CD14-positive monocyte (primary cell): ENCODE measurements at regions not wholly inside any gene's neighbourhood (a gene's known extent, or its start where the extent isn't known, plus 50 kb on each side); places are given as distances from the start of the nearest gene placed in this dataset.

Source experiments
- DNase-seq, 3 donors: peaks; one replicate each; pipeline ENCODE4 v3.0.0-alpha.2; 2011 to 2022
- H2AFZ ChIP-seq: 2 replicates; pipeline ENCODE4 v1.6.0; 2012; ENCODE audit warnings: mild to moderate bottlenecking, low read depth, low read length, inconsistent platforms; ENCODE audit not compliant: insufficient read depth, poor library complexity, severe bottlenecking
- H3K27ac ChIP-seq, 2 donors: 1 replicate in 1 of 2; 2 replicates in 1 of 2; pipeline ENCODE4 v1.5.1; 2012 to 2013; ENCODE audit warnings: low read length in 2 of 2, control low read depth in 1 of 2, inconsistent platforms in 1 of 2, low read depth in 1 of 2, mild to moderate bottlenecking in 1 of 2
- H3K27me3 ChIP-seq, 2 donors: one replicate each; pipeline versions ENCODE4 v1.6.0 to v1.6.1; 2011 to 2013; ENCODE audit warnings: low read length in 2 of 2; ENCODE audit not compliant: control insufficient read depth in 2 of 2, insufficient read depth in 2 of 2
- H3K36me3 ChIP-seq, 2 donors: replicated peaks in 1 of 2; 1 replicate in 1 of 2; 2 replicates in 1 of 2; pipeline versions ENCODE4 v1.5.1 to v1.6.1; 2012 to 2013; ENCODE audit warnings: low read length in 2 of 2, control low read depth in 1 of 2, inconsistent platforms in 1 of 2, mild to moderate bottlenecking in 1 of 2; ENCODE audit not compliant: insufficient read depth in 2 of 2, control insufficient read depth in 1 of 2
- H3K4me1 ChIP-seq, 2 donors: 1 replicate in 1 of 2; 2 replicates in 1 of 2; pipeline versions ENCODE4 v1.5.1 to v1.6.1; 2012 to 2013; ENCODE audit warnings: low read length in 2 of 2, control low read depth in 1 of 2, inconsistent platforms in 1 of 2, mild to moderate bottlenecking in 1 of 2, moderate library complexity in 1 of 2; ENCODE audit not compliant: insufficient read depth in 2 of 2, control insufficient read depth in 1 of 2
- H3K4me2 ChIP-seq: replicated peaks from 2 replicates; pipeline ENCODE3; 2012; ENCODE audit warnings: low read length, moderate library complexity, mild to moderate bottlenecking; ENCODE audit not compliant: poor library complexity, severe bottlenecking; ENCODE audit errors: extremely low read depth
- H3K4me3 ChIP-seq, 3 experiments: fragments of 200-600 bp in 1 of 3; sonication (generic) in 1 of 3; replicated peaks in 1 of 3; 1 replicate in 2 of 3; 2 replicates in 1 of 3; pipeline ENCODE4 v1.5.1; 2011 to 2013; ENCODE audit warnings: low read length in 3 of 3, mild to moderate bottlenecking in 3 of 3, control low read depth in 2 of 3, low read depth in 2 of 3, inconsistent platforms in 1 of 3, moderate library complexity in 1 of 3
- H3K79me2 ChIP-seq: 2 replicates; pipeline ENCODE4 v1.6.0; 2012; ENCODE audit warnings: mild to moderate bottlenecking, control low read depth, inconsistent platforms, low read length, moderate library complexity; ENCODE audit not compliant: insufficient read depth
- H3K9ac ChIP-seq: 2 replicates; pipeline ENCODE4 v1.6.0; 2017; ENCODE audit warnings: low read length, mild to moderate bottlenecking; ENCODE audit not compliant: insufficient read depth, poor library complexity, severe bottlenecking
- H3K9me3 ChIP-seq, 2 donors: replicated peaks in 1 of 2; 1 replicate in 1 of 2; 2 replicates in 1 of 2; pipeline versions ENCODE4 v1.5.1 to v1.6.1; 2012 to 2013; ENCODE audit warnings: low read length in 2 of 2, control low read depth in 1 of 2; ENCODE audit not compliant: control insufficient read depth in 1 of 2, insufficient read depth in 1 of 2
- H4K20me1 ChIP-seq: 2 replicates; pipeline ENCODE4 v1.6.0; 2012; ENCODE audit warnings: mild to moderate bottlenecking, low read length, control low read depth, moderate library complexity; ENCODE audit not compliant: insufficient read depth
- H3K27ac Mint-ChIP-seq, 7 donors: one replicate each; pipeline ENCODE4 v1.8.0; 2020; ENCODE audit warnings: mild to moderate bottlenecking in 7 of 7, mixed read lengths in 7 of 7, moderate library complexity in 6 of 7, inconsistent platforms in 2 of 7
- H3K27me3 Mint-ChIP-seq, 3 donors: one replicate each; pipeline ENCODE4 v1.8.0; 2021 to 2022; ENCODE audit warnings: low read depth in 3 of 3, mild to moderate bottlenecking in 3 of 3, mixed read lengths in 3 of 3, moderate library complexity in 3 of 3, inconsistent platforms in 1 of 3
- H3K36me3 Mint-ChIP-seq, 2 donors: one replicate each; pipeline ENCODE4 v1.8.0; 2020; ENCODE audit warnings: mixed read lengths in 2 of 2, inconsistent platforms in 1 of 2, mild to moderate bottlenecking in 1 of 2
- H3K4me1 Mint-ChIP-seq: one replicate; pipeline ENCODE4 v1.8.0; 2020; ENCODE audit warnings: mild to moderate bottlenecking, mixed read lengths
- H3K4me3 Mint-ChIP-seq, 2 donors: one replicate each; pipeline ENCODE4 v1.8.0; 2020; ENCODE audit warnings: mild to moderate bottlenecking in 2 of 2, mixed read lengths in 2 of 2, moderate library complexity in 1 of 2
- H3K9me3 Mint-ChIP-seq, 7 donors: one replicate each; pipeline ENCODE4 v1.8.0; 2020 to 2022; ENCODE audit warnings: mixed read lengths in 7 of 7, mild to moderate bottlenecking in 6 of 7, moderate library complexity in 6 of 7, inconsistent platforms in 2 of 7
- WGBS: methylation state at CpG from one replicate; pipeline ENCODE4 v1.1.5; 2013; ENCODE audit warnings: missing lambda C conversion rate; ENCODE audit not compliant: insufficient coverage; 5-methylcytosine and 5-hydroxymethylcytosine counted together
- intact Hi-C, 2 donors: fragments of 100-400 bp; cut with micrococcal nuclease; formaldehyde crosslinking; loops; one replicate each; pipeline versions ENCODE4 v1.15.0 to v1.15.1; 2023
- TF ChIP-seq, protein P1 (sequence below): fragments of 200-600 bp; IDR thresholded peaks from one replicate; pipeline ENCODE4 v1.8.0; 2022; ENCODE audit warnings: antibody characterized with exemption, mild to moderate bottlenecking

DNA sequence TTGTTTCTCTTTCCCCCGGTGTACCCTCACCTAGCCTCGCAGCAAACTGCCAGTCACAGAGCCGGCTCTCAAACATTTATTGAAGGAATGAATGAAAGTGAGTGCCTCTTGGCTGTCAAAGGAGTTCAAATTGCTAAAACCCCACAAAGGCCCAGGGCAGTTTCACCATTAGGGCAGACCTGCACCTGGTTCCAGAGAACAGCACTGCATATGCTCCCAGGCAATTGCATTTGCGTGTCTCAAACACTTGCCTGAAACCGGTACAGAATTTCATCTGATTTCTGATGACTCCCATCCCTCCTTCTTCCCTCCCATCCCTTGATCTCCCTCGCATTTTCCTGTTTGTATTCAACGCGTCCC, 165.6 kb upstream of the ZNF462 start:
- H3K36me3 Mint-ChIP-seq, result no peaks in the 10 kb centered on the region
- no peaks in the 10 kb centered on the region for H4K20me1 ChIP-seq
- H3K4me1 ChIP-seq, result no peaks in the 10 kb centered on the region
- H3K4me3 ChIP-seq, result no peak overlapping the region
- no peak overlapping the region for H3K27ac Mint-ChIP-seq
- H3K27me3 ChIP-seq, result no peaks in the 10 kb centered on the region
- H3K9me3 Mint-ChIP-seq, result peaks cover 0 to 3% (median 0%) of the 10 kb centered on the region in 7 donors
- H3K4me3 Mint-ChIP-seq, result no peak overlapping the region
- H3K4me2 ChIP-seq, result no peak overlapping the region
- no peak overlapping the region for H3K27ac ChIP-seq
- peaks cover 0 to 4% (median 0%) of the 10 kb centered on the region in 3 donors for H3K27me3 Mint-ChIP-seq
- TF ChIP-seq, protein P1, sequence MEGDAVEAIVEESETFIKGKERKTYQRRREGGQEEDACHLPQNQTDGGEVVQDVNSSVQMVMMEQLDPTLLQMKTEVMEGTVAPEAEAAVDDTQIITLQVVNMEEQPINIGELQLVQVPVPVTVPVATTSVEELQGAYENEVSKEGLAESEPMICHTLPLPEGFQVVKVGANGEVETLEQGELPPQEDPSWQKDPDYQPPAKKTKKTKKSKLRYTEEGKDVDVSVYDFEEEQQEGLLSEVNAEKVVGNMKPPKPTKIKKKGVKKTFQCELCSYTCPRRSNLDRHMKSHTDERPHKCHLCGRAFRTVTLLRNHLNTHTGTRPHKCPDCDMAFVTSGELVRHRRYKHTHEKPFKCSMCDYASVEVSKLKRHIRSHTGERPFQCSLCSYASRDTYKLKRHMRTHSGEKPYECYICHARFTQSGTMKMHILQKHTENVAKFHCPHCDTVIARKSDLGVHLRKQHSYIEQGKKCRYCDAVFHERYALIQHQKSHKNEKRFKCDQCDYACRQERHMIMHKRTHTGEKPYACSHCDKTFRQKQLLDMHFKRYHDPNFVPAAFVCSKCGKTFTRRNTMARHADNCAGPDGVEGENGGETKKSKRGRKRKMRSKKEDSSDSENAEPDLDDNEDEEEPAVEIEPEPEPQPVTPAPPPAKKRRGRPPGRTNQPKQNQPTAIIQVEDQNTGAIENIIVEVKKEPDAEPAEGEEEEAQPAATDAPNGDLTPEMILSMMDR, result no peak
- H2AFZ ChIP-seq, result no peak overlapping the region
- no peaks in the 10 kb centered on the region for H3K9me3 ChIP-seq
- H3K36me3 ChIP-seq, result no peaks in the 10 kb centered on the region
- no peak for DNase-seq
- no peak overlapping the region for H3K9ac ChIP-seq
- H3K4me1 Mint-ChIP-seq, result no peaks in the 10 kb centered on the region
- intact Hi-C loops, result no loop called here
- 100% methylated on average over 2 of the region's 8 CpGs for WGBS
- H3K79me2 ChIP-seq, result no peaks in the 10 kb centered on the region

DNA sequence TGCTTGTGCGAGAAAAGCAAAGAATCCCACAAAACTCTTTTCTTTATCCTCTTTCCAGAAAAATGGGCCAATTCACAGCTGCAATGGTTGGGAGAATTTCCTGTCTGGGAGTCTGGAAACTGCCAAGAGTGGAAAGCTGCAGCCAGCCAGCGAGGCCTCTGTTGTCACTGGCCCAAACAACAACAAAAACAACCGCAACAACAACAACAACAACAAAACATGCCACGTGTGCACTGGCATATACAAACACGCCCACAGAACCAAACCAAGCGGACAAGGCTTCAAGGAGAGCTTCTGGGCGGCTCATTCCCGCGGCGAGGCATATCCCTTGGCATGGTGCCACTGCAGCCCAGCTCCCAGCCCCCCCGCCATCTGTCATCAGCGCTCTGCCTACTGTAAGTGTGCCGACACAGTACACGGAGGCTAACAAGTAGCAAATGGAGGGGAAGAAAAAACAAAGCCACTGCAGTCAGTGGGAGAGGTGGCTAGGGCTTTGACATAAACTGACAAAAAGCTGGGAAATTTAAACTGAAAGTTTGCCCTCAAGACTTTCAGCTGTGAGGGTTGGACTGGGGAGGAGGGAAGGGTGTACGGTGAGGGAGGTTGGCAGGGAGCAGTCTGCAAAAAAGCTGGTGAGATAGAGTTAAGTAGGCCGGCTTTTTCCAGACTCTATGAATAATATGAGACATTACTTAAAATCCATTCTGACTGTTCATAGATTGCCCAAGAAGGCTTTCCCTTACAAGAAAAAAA, 165.0 kb upstream of the ZNF462 start:
- Histone ChIP-seq H3K9ac (no peak overlapping the region), H3K4me3 (no peak overlapping the region), H3K36me3 (no peaks in the 10 kb centered on the region), H4K20me1 (no peaks in the 10 kb centered on the region), H3K27ac (no peak overlapping the region), H3K27me3 (no peaks in the 10 kb centered on the region), H3K79me2 (no peaks in the 10 kb centered on the region), H3K9me3 (no peaks in the 10 kb centered on the region), H2AFZ (no peak overlapping the region), H3K4me1 (no peaks in the 10 kb centered on the region), H3K4me2 (no peak overlapping the region)
- H3K36me3 Mint-ChIP-seq, result no peaks in the 10 kb centered on the region
- intact Hi-C loops, result no loop called here
- H3K4me3 Mint-ChIP-seq, result no peak overlapping the region
- DNase-seq, result no peak
- peaks cover 0 to 4% (median 0%) of the 10 kb centered on the region in 3 donors for H3K27me3 Mint-ChIP-seq
- peaks cover 0 to 6% (median 1%) of the 10 kb centered on the region in 7 donors for H3K9me3 Mint-ChIP-seq
- WGBS, result 92% methylated on average over 13 of the region's 16 CpGs
- TF ChIP-seq, protein P1, result no peak
- no peaks in the 10 kb centered on the region for H3K4me1 Mint-ChIP-seq
- H3K27ac Mint-ChIP-seq, result no peak overlapping the region
